ENCODE measurements at regions not wholly inside any gene's neighbourhood (a gene's known extent, or its start where the extent isn't known, plus 50 kb on each side); places are given as distances from the start of the nearest gene placed in this dataset.

- TF ChIP-seq ZBTB7A (tag by site-specific recombination; IDR thresholded peaks at IDR 0.05; ENCODE audit: low read depth) (no peak), ZBTB1 (tag by site-specific recombination; IDR thresholded peaks at IDR 0.05) (no peak), ZNF555 (tag by site-specific recombination; conservative IDR thresholded peaks at IDR 0.05) (no peak), ZBTB10 (tag by site-specific recombination; IDR thresholded peaks at IDR 0.05) (no peak), ZNF146 (tag by site-specific recombination; IDR thresholded peaks at IDR 0.05) (no peak)
These were observed 107.7 kb downstream of the BACH1 start (continued) for GRCh38 chr21:29406385-29406784.

DNA sequence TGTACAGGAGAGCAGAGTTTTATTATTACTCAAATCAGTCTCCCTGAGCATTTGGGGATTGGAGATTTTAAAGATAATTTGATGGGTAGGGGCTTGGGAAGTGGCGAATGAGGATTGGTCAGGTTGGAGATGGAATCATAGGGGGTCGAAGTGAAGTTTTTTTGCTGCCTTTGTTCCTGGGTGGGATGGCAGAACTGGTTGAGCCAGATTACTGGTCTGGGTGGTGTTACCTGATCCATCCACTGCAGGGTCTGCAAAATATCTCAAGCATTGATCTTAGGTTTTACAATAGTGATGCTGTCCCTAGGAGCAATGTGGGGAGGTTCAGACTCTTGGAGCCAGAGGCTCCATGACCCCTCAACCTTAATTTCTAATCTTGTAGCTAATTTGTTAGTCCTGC lies 108.8 kb downstream of the BACH1 start:
- Histone ChIP-seq H3K27ac (ENCODE audit: extremely low read depth, low read depth, low read length) (no peak overlapping the region), H3K4me1 (ENCODE audit: control insufficient read depth, insufficient read depth, low read length) (no peaks in the 10 kb centered on the region), H3K4me3 (ENCODE audit: low read depth, low read length) (no peak overlapping the region), H3K36me3 (ENCODE audit: control insufficient read depth in 2 of 2, insufficient read depth in 1 of 2, low read length in 2 of 2) (no peaks in the 10 kb centered on the region), H3K9me3 (ENCODE audit: control insufficient read depth, insufficient read depth, low read depth, low read length) (no peaks in the 10 kb centered on the region)
- ChIA-PET POLR2A (no interaction called here), CTCF (no interaction called here)
- TF ChIP-seq ZNF214 (tag by site-specific recombination; IDR thresholded peaks at IDR 0.05; ENCODE audit: borderline replicate concordance) (no peak), ZNF776 (tag by site-specific recombination; IDR thresholded peaks at IDR 0.05; ENCODE audit: borderline replicate concordance) (no peak), ZBTB8A (tag by site-specific recombination; IDR thresholded peaks at IDR 0.05) (no peak), ZNF148 (tag by site-specific recombination; IDR thresholded peaks at IDR 0.05; ENCODE audit: borderline replicate concordance) (no peak), ZNF112 (tag by site-specific recombination; IDR thresholded peaks at IDR 0.05) (no peak), ZNF530 (tag by site-specific recombination; IDR thresholded peaks at IDR 0.05; ENCODE audit: low read depth) (no peak)

DNA sequence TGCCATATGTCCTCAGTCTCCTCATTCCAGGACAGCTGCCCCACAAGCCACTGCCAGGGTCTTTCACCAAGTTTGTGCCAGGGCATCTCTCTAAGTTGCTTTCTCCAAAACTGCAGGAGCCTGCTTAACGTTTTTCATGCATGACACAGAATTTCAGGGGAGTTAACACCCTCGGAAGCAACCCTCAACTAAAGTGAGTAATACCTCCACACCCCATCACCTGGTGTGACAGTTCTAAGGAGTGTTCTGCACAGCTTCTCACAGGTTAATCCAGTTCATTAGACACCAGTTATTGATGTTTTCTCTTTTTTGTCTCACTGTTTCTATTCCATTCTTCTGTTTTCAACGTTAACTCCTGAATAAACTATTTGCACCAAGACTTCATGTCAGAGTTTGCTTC lies 115.0 kb downstream of the BACH1 start:
- CTCF ChIA-PET, result interaction anchor here (1.8 kb wide), 1 partner anchor 10 kb away, joined by 4 read pairs; no protein-coding TSS in a partner anchor
- POLR2A ChIA-PET, result no interaction called here

DNA sequence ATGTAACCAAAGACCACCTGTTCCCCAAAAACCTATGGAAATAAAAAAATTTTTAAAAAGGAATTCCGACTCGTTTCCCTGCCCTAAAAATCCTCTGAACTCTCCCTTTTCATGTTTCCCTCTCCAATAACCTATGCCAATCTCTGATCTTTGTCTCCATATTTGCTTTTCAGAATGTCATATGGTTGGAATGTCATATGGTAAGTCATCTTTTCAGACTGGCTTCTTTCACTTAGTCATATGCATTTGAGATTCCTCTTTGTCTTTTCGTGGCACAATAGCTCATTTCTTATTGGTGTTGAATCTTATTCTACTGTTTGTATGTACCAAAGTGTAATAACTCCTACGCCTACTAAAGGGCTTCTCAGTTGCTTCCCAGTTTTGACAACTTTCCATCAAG lies 117.5 kb downstream of the BACH1 start:
- no peak overlapping the region for H3K4me3 ChIP-seq (ENCODE audit: low read depth, low read length)
- no peak overlapping the region for H3K27ac ChIP-seq (ENCODE audit: extremely low read depth, low read depth, low read length)
- no peaks in the 10 kb centered on the region for H3K9me3 ChIP-seq (ENCODE audit: control insufficient read depth, insufficient read depth, low read depth, low read length)
- no peaks in the 10 kb centered on the region for H3K36me3 ChIP-seq (ENCODE audit: control insufficient read depth in 2 of 2, insufficient read depth in 1 of 2, low read length in 2 of 2)
- no peaks in the 10 kb centered on the region for H3K4me1 ChIP-seq (ENCODE audit: control insufficient read depth, insufficient read depth, low read length)
- ChIA-PET CTCF (interaction anchor here (0.7 kb wide), 1 partner anchor 61 kb away, joined by 5 read pairs; no protein-coding TSS in a partner anchor), POLR2A (no interaction called here)
- TF ChIP-seq, protein P1, sequence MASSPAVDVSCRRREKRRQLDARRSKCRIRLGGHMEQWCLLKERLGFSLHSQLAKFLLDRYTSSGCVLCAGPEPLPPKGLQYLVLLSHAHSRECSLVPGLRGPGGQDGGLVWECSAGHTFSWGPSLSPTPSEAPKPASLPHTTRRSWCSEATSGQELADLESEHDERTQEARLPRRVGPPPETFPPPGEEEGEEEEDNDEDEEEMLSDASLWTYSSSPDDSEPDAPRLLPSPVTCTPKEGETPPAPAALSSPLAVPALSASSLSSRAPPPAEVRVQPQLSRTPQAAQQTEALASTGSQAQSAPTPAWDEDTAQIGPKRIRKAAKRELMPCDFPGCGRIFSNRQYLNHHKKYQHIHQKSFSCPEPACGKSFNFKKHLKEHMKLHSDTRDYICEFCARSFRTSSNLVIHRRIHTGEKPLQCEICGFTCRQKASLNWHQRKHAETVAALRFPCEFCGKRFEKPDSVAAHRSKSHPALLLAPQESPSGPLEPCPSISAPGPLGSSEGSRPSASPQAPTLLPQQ (tag by site-specific recombination; IDR thresholded peaks at IDR 0.05), result no peak
- no peak for TF ChIP-seq MYNN (tag by site-specific recombination; IDR thresholded peaks at IDR 0.05; ENCODE audit: borderline replicate concordance)
- no peak for TF ChIP-seq SCRT1 (tag by site-specific recombination; IDR thresholded peaks at IDR 0.05; ENCODE audit: borderline replicate concordance)
- TF ChIP-seq GLI4 (tag by site-specific recombination; IDR thresholded peaks at IDR 0.05), result no peak

More for the DNA sequence above, 115.0 kb downstream of the BACH1 start:
- Histone ChIP-seq H3K36me3 (ENCODE audit: control insufficient read depth in 2 of 2, insufficient read depth in 1 of 2, low read length in 2 of 2) (no peaks in the 10 kb centered on the region), H3K4me3 (ENCODE audit: low read depth, low read length) (no peak overlapping the region), H3K27ac (ENCODE audit: extremely low read depth, low read depth, low read length) (no peak overlapping the region), H3K4me1 (ENCODE audit: control insufficient read depth, insufficient read depth, low read length) (no peaks in the 10 kb centered on the region), H3K9me3 (ENCODE audit: control insufficient read depth, insufficient read depth, low read depth, low read length) (no peaks in the 10 kb centered on the region)
- no peak for TF ChIP-seq HOXC10 (CRISPR knock-in tag; IDR thresholded peaks at IDR 0.05)
- TF ChIP-seq ZSCAN4 (tag by site-specific recombination; IDR thresholded peaks at IDR 0.05), result no peak

Data from HEK293 (cell line).